NCI-H1417 (cell line): ENCODE measurements at regions not wholly inside any gene's neighbourhood (a gene's known extent, or its start where the extent isn't known, plus 50 kb on each side); places are given as distances from the start of the nearest gene placed in this dataset.
A peak's percentile ranks its signal among the peaks of the same experiment; 100 is the strongest.
"Not testable (repeated sequence)": the region's sequence is repeated elsewhere in the genome, so short reads cannot be mapped to it uniquely, and the experiment has no call there.

Experiments
- DNase-seq, 3 experiments: peaks; one replicate each; lab custom pipeline; 2025; lab: John Stamatoyannopoulos, UW

GRCh38 chr13:83471011-83471410 is 411.3 kb downstream of the SLITRK1 start:
- DNase-seq = no peak

- peak in 1 of 3 experiments; percentile 24 for DNase-seq
Observed at GRCh38 chr13:83470133-83470797, 412.0 kb downstream of the SLITRK1 start.

GRCh38 chr13:83453723-83454122 is 428.6 kb downstream of the SLITRK1 start:
- DNase-seq = no peak

GRCh38 chr13:83453300-83453699 is 429.0 kb downstream of the SLITRK1 start:
- no peak for DNase-seq

GRCh38 chr13:83452292-83452950 is 429.9 kb downstream of the SLITRK1 start:
- DNase-seq = no peak

GRCh38 chr13:83450591-83450990 is 431.7 kb downstream of the SLITRK1 start:
- no peak for DNase-seq

- DNase-seq = peak in 2 of 3 experiments; percentile 11 to 24
Observed at GRCh38 chr13:83449668-83450395, 432.4 kb downstream of the SLITRK1 start.

- DNase-seq = no peak
Observed at GRCh38 chr13:83440465-83440864, 441.8 kb downstream of the SLITRK1 start.

- DNase-seq = not testable (repeated sequence)
Observed at GRCh38 chr13:83439464-83439863, 442.8 kb downstream of the SLITRK1 start.

GRCh38 chr13:83423861-83424260 is 458.4 kb downstream of the SLITRK1 start:
- DNase-seq = no peak

- DNase-seq = no peak
Observed at GRCh38 chr13:83423381-83423780, 458.9 kb downstream of the SLITRK1 start.

- DNase-seq = no peak
Observed at GRCh38 chr13:83414393-83414792, 467.9 kb downstream of the SLITRK1 start.

- no peak for DNase-seq
Observed at GRCh38 chr13:83386609-83387008, 495.7 kb downstream of the SLITRK1 start.

GRCh38 chr13:83378908-83379307 is 503.4 kb downstream of the SLITRK1 start:
- no peak for DNase-seq

- DNase-seq = no peak
Observed at GRCh38 chr13:83377491-83377890, 504.8 kb downstream of the SLITRK1 start.

GRCh38 chr13:83372786-83373185 is 509.5 kb downstream of the SLITRK1 start:
- no peak for DNase-seq

GRCh38 chr13:83365723-83366122 is 516.6 kb downstream of the SLITRK1 start:
- DNase-seq = no peak

- DNase-seq = no peak
Observed at GRCh38 chr13:83355041-83355440, 527.2 kb downstream of the SLITRK1 start.

- DNase-seq = no peak
Observed at GRCh38 chr13:83352391-83352790, 529.9 kb downstream of the SLITRK1 start.

GRCh38 chr13:83350569-83350968 is 531.7 kb downstream of the SLITRK1 start:
- no peak for DNase-seq

GRCh38 chr13:83344518-83344917 is 537.8 kb downstream of the SLITRK1 start:
- no peak for DNase-seq

- peak in 1 of 3 experiments; percentile 35 for DNase-seq
Observed at GRCh38 chr13:83340170-83340569, 542.1 kb downstream of the SLITRK1 start.
